NOMO-1 treated with DMSO at 0.1 percent for 48 hours (cell line): ENCODE measurements at regions not wholly inside any gene's neighbourhood (a gene's known extent, or its start where the extent isn't known, plus 50 kb on each side); places are given as distances from the start of the nearest gene placed in this dataset.

ENCODE experiments used
- DNase-seq: peaks from one replicate; lab custom pipeline; 2025; ENCODE audit not compliant: unreplicated experiment; lab: John Stamatoyannopoulos, UW

DNA sequence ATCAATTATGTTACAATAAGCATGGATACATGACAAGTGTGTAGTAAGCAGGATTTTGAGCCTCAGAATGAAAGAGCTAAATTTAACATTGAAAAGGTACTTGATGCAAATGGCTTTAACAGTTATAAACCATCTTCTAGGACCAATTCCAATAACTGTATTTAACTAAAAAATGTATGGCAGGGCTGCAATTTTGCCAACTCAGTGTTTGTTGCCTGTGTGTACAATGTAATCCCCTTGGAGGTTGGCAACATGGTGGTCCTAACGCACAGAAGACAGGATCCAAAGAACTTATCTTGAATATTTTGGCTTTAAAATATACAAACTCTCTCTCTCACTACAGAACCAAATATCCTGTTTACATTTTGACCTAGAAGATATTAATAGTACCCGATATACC is 2314.1 kb downstream of the LRRC4C start:
- no peak for DNase-seq

DNA sequence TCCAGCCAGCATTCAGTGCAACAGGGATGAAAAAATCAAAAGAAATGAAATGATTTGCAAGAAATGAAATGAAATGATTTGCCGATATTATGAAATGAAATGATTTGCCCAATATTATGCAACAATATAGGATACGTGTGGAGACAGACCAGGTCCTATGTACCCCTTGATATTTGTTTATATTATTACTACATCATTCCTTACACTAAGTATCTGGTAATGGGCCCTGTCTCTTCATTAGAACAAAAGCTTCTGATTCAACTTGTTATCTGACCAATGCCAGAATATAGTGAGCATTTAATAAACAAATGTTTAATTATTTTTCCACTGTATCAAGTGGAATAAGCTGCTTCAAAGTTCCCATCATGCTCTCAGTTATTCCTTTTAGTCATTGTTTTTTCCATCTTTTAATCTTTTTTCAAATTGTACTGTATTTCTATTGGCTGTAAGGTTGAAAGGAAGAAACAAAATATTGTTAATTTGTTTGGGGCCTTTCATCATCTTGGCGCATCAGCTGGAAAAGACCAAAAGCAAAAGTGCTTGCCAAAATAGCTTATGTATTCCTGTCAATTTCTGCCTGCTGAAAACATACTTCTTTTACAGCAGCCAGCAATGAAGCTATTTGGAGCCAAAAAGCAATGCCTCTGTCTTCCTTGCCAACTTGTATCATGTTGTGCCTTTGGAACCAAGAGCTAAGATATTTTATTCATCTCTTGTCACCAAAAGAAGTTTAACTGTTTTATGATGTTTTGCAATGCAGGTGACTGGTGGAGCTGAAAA is 2314.9 kb downstream of the LRRC4C start:
- no peak for DNase-seq

- no peak for DNase-seq
Observed at GRCh38 chr11:39139581-39139980, 2319.9 kb downstream of the LRRC4C start.

GRCh38 chr11:39120890-39121289 is 2338.6 kb downstream of the LRRC4C start:
- DNase-seq = no peak

DNA sequence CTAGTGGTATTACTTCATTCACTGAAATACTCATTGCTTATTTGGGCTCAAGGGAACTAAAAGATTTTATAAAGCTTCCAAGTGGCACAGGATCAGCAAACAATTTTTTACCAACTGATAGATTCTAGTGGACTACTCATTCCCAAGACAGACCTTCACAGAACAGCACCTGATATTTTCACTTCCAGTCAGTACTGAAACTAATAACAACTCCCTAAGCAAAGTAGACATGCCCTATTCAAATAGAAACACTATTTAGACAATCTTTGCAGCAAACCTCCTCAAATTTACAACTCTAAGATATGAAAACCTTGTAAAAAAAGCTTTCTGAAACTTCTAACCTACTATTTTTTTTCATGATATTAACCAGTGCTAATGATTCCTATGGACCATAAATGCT is 2345.8 kb downstream of the LRRC4C start:
- no peak for DNase-seq

- DNase-seq = no peak
Observed at GRCh38 chr11:39102236-39102635, 2357.2 kb downstream of the LRRC4C start.

DNA sequence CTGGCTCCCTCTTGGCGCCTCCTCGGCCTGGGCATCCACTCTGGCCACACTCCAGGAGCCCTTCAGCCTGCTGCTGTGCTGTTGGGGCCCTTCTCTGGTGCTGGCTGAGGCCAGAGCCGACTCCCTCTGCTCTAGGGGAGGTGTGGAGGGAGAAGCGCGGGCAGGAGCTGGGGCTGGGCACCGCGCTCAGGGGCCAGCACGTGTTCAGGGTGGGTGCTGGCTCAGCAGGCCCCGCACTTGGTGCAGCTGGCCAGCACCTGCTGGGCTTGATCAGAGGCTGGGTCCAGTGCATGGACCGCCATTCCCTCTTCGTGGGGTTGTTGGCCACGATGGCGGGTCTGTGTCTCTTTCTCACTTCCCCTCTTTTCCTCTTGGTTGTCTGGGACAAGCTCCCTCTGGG is 2381.0 kb downstream of the LRRC4C start:
- no peak for DNase-seq

- no peak for DNase-seq
Observed at GRCh38 chr11:39037611-39038010, 2421.8 kb downstream of the LRRC4C start.

DNA sequence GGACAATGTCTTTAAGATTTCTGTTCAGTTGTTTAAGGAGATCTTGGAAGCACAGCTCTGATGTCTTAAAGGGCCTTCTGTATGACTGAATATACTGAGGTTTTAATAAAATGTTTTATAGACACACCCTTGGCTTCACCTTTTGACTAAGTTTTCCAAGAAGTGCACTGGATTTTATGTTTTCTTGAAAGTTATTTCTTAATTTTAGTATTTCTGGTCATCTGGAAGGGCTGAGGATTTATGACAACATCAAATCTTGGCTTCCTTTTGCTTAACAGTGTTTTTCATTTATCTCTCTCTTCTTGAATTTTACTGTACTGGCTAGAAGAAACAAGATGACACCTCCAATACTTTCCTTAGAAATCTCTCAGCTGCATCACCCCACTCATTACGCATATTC is 2423.4 kb downstream of the LRRC4C start:
- DNase-seq = no peak

DNA sequence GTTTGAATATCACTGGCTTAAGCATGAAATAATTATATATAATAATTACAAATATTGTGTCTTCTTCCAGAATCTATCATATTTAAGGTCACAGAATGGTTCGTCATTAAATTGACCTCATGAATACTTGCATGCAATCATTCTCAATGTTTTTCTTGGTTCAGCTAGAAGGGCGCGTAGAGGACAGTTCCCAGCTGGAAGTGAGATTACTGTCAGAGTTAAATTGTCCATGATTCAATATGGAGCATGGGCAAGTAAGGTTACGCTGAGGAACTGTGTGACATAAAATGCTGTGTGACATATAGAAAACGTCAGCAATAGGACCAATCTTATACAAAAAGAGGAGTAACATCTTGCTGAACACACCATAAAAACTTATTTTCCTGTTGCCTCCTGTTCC is 2423.5 kb upstream of the RAG2 start:
- DNase-seq = no peak

GRCh38 chr11:39011797-39012196 is 2413.8 kb upstream of the RAG2 start:
- no peak for DNase-seq

GRCh38 chr11:38990841-38991240 is 2392.8 kb upstream of the RAG2 start:
- no peak for DNase-seq

- DNase-seq = no peak
Observed at GRCh38 chr11:38990139-38990538, 2392.1 kb upstream of the RAG2 start.

DNA sequence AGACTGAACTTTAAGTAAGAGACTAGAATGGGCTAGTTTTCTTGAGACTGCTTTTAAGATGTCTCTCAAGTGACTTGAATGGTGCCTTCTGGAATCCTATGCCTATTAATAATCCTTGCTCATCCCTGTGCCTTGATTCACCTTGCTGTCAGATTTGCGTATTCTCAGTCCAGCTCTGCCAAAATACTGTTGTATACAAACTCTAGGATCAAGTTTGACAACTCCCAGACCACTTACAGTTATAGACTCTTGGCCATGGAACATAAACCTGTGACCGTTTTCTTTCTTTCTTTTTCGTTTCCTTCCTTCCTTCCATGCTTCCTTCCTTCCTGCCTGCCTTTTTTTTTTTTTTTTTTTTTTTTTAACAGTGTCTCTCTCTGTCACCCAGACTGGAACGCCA is 2390.9 kb upstream of the RAG2 start:
- no peak for DNase-seq

DNA sequence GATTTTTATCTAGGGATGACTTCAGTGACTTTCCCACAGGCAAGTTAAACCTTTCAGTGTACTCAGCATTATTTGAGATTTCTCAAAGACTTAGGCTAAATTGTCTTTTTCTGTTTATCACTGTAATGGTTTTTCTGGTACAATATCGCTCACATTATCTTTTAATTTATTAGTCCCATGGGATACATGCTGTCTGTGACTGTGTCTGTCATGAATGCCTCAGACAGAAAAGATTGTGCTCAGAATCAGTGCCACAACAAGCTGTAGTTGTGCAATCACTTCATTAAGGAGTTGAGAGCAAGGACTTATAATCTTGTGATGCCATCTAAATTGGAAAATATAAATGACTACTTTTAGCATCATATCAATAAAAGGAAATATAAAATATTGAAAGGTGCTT is 2374.2 kb upstream of the RAG2 start:
- DNase-seq = no peak

DNA sequence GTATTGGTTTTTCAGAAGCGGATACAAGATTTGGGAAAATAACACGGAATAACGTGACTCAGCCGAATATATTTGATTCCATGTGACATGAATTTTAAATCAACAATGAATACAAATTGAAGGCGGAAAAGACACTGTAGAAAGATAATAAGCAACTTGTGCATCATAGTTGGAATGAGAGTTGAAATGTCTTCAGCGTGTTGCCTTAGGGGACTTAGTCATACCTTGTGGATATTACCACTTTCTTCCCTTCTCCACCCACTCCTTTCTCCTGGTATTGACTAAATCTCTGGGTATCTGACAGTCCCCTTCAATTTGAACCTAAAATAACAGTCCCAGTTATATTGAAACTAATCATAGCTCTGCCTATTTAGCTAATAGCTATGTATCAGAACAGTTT is 2373.1 kb upstream of the RAG2 start:
- DNase-seq = no peak

GRCh38 chr11:38968951-38969350 is 2370.9 kb upstream of the RAG2 start:
- DNase-seq = no peak

GRCh38 chr11:38952698-38953097 is 2354.7 kb upstream of the RAG2 start:
- DNase-seq = no peak

DNA sequence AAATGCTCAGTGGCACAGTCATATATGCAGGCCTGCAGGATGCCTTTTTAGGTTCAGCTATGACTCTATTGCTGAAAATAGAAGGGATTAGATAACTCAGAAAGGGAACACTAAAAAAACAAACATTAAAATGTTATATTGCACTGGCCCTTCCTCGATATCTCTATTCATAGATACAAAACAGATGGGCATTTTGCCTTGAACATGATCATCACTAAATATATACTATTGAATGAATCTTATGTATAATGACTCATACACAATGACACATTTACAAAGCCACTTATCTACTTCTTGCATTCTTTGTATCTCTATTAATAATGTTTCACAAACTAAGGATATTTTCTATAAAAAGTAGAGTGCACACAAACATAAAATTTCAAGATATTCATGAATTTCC is 2352.8 kb upstream of the RAG2 start:
- DNase-seq = no peak

DNA sequence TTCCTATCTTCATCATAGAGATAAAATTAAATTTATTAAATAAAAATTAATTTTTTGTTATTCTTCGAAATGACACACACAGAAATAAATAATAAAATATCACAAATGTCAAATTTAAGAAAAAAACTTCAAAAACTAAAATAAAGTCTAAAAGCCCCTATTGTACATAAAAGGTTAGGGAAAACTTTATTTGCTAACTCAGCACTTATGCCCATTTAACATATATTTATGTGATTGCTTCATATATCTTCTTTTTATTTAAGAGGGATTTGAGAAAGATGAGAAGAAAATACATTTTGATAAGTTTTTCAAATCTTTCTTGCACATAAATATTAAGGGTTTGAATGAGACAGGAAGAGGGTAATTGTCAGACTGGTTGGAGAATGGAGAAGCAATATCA is 2350.4 kb upstream of the RAG2 start:
- DNase-seq = no peak

DNA sequence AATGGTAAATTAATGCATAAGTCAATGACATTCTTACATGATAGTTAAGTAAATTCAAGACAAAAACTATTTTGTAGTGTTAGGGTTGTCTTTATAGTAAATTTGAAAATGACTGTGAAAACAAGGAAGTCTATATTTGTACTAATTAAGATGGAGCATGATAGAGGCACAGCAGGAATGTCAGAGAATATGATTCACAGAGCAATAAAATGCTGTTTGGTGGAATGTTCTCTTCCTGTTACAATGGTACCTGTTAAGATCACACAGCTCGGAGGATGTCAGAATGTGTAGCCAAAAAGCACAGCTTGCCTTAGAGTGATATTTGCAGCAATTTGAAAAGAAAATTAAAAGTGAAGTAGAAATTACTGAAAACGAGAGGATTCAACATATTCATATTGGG is 2339.7 kb upstream of the RAG2 start:
- no peak for DNase-seq

DNA sequence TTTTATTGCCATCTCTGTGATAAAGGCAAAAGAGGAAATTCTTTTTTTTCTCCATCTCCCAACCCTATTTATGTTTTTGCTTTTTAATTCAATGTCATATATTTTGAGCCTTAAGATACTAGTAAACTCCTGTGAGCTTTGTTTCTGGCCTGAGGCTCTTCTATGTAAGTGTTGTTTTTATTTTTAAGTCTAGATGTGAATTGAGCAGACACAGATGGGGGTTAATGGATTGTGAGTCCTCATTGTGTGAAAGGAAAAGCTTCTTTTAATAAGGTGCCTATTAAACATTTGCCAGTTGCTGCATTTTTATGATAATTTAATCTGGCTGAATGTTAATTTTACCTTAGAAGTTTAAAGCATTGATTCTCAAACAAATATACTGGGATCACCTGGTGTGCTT is 2337.9 kb upstream of the RAG2 start:
- no peak for DNase-seq

DNA sequence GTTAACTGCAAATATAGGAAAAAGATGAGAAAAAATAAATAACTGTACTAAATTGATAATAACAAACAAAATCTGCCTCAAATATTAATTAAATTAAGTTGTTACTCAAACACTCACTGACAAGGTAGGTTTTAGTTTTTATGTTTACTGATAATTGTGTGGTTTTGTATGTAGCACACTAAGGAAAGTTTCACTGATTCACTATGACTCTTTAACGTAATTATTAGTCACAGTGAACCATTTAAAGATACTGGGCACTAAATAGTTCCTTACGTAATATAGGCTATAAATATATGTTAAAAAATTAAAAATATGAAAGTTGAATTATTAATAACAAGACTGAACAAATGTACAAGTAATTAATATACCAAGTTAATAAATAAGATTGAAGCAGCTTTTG is 2330.0 kb upstream of the RAG2 start:
- no peak for DNase-seq
